Liver (tissue), 3 donors: ENCODE measurements at regions not wholly inside any gene's neighbourhood (a gene's known extent, or its start where the extent isn't known, plus 50 kb on each side); places are given as distances from the start of the nearest gene placed in this dataset.

Source experiments
- EGR1 ChIP-seq, 2 donors: IDR thresholded peaks; 2 replicates each; pipeline ENCODE4 v1.6.1; 2016 to 2018; ENCODE audit warnings: antibody characterized with exemption in 2 of 2, low read depth in 2 of 2
- JUND ChIP-seq, 2 donors: IDR thresholded peaks; 2 replicates each; pipeline ENCODE4 v1.6.1; 2016; ENCODE audit warnings: antibody characterized with exemption in 2 of 2
- RAD21 ChIP-seq, 2 donors: IDR thresholded peaks; 2 replicates each; pipeline ENCODE4 v1.6.1; 2016; ENCODE audit warnings: antibody characterized with exemption in 2 of 2, mild to moderate bottlenecking in 2 of 2
- SP1 ChIP-seq: IDR thresholded peaks from 2 replicates; pipeline ENCODE4 v1.6.1; 2018; ENCODE audit warnings: antibody characterized with exemption, mild to moderate bottlenecking
- TAF1 ChIP-seq: conservative IDR thresholded peaks from 2 replicates; pipeline ENCODE4 v1.6.1; 2016; ENCODE audit warnings: antibody characterized with exemption, mild to moderate bottlenecking
- TF ChIP-seq, protein P1 (sequence below): fragments of 150-350 bp; IDR thresholded peaks from 2 replicates; pipeline ENCODE4 v1.5.1; 2017; ENCODE audit warnings: improper control_type of control experiment, low read depth, low read length; ENCODE audit not compliant: missing input control
- donor health status: healthy.
- donor health status: healthy.

DNA sequence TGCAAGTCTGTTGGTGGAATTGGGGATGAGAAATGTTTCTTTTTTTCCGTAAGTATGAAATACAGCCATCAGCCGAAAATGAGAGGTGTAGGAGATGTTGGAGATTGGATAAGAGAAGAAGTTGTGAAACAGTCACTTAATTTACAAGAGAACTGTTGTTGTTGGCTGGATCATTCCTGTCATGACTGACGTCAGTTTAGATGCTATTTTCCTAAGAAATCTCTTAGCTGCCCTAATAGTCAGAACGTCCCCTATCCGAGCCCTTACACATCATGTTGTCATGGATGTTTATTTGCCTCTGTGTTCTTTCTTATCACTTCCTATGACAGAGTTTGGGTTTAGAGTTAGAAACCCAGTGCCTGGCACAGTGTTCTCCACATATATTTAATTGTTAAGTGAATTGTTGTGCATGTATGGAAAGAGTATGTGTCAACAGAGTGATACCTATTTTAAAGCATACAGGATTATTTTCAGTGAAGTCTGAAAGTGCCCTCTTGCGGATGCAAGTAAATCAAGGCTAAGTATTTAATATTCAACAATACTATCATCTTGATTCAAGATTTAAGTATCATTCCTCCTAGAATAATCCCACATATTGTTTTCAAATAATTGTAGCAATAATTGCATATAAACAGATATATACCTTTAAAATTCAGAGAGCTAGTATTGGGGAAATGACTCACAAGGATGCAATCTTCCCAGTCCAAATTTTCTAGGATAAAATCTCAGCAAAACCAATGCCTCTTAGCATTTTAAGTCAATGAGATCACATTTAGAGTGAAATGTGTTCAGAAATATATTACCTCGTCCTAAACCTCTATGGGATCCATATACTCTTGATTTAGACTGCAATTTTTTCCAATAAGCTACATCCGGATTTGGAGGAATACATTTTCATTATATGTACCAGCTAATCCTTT, 309.9 kb upstream of the NOX3 start:
- no peak for TF ChIP-seq TAF1
- TF ChIP-seq, protein P1, sequence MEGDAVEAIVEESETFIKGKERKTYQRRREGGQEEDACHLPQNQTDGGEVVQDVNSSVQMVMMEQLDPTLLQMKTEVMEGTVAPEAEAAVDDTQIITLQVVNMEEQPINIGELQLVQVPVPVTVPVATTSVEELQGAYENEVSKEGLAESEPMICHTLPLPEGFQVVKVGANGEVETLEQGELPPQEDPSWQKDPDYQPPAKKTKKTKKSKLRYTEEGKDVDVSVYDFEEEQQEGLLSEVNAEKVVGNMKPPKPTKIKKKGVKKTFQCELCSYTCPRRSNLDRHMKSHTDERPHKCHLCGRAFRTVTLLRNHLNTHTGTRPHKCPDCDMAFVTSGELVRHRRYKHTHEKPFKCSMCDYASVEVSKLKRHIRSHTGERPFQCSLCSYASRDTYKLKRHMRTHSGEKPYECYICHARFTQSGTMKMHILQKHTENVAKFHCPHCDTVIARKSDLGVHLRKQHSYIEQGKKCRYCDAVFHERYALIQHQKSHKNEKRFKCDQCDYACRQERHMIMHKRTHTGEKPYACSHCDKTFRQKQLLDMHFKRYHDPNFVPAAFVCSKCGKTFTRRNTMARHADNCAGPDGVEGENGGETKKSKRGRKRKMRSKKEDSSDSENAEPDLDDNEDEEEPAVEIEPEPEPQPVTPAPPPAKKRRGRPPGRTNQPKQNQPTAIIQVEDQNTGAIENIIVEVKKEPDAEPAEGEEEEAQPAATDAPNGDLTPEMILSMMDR = no peak
- no peak for TF ChIP-seq SP1
- no peak for TF ChIP-seq EGR1 (IDR thresholded peaks at IDR 0.05; ENCODE audit: low read depth in 2 of 2)
- TF ChIP-seq RAD21 (IDR thresholded peaks at IDR 0.05) = no peak
- TF ChIP-seq JUND (IDR thresholded peaks at IDR 0.05) = no peak
